Panc1 (cell line): ENCODE measurements at regions not wholly inside any gene's neighbourhood (a gene's known extent, or its start where the extent isn't known, plus 50 kb on each side); places are given as distances from the start of the nearest gene placed in this dataset.
A peak's percentile ranks its signal among the peaks of the same experiment; 100 is the strongest.

ENCODE experiments used
- ATAC-seq: fragments of 200-7000 bp; cut with Tn5 transposase; 2 replicates; pipeline ENCODE4 v1.9.1; 2020; ENCODE audit warnings: mild to moderate bottlenecking, moderate library complexity
- BruUV-seq: library from RNA; stranded (reverse); fragments of 400-500 nt; replicated peaks from 2 replicates; lab custom pipeline; 2021; lab: Mats Ljungman, UMichigan
- CTCF ChIA-PET: fragments of 300-600 bp; sonication (Branson Sonifier 250); formaldehyde crosslinking; loops from one replicate; lab custom pipeline; 2022; ENCODE audit warnings: antibody characterized with exemption; lab: Charles Lee
- POLR2A ChIA-PET: fragments of 300-600 bp; sonication (Branson Sonifier 250); formaldehyde crosslinking; loops from one replicate; lab custom pipeline; 2022; ENCODE audit warnings: antibody characterized with exemption; lab: Charles Lee
- DNase-seq: peaks from one replicate; pipeline ENCODE4 v3.0.0-alpha.2; 2010; ENCODE audit warnings: low read depth, low spot score
- H3K27ac ChIP-seq: 2 replicates; pipeline ENCODE4 v1.5.1; 2011; ENCODE audit warnings: mild to moderate bottlenecking, low read length, inconsistent platforms
- H3K27me3 ChIP-seq: fragments of 200-500 bp; sonication (Bioruptor generic); 2 replicates; pipeline ENCODE4 v1.6.0; 2014; ENCODE audit warnings: low read length, inconsistent platforms; ENCODE audit not compliant: control insufficient read depth, insufficient read depth
- H3K36me3 ChIP-seq: fragments of 200-500 bp; sonication (Bioruptor generic); 2 replicates; pipeline ENCODE4 v1.5.1; 2014; ENCODE audit warnings: inconsistent platforms, mild to moderate bottlenecking, low read length, moderate library complexity; ENCODE audit not compliant: control insufficient read depth, insufficient read depth
- H3K4me1 ChIP-seq: 2 replicates; pipeline ENCODE4 v1.5.1; 2011; ENCODE audit warnings: inconsistent platforms, mild to moderate bottlenecking, low read length, moderate library complexity; ENCODE audit not compliant: control insufficient read depth, insufficient read depth
- H3K4me3 ChIP-seq, 2 experiments: 2 replicates each; pipeline ENCODE4 v1.5.1; 2011 to 2012; ENCODE audit warnings: low read depth in 2 of 2, low read length in 2 of 2, mild to moderate bottlenecking in 2 of 2, inconsistent platforms in 1 of 2, moderate library complexity in 1 of 2
- H3K9me3 ChIP-seq: fragments of 200-500 bp; sonication (Bioruptor generic); 2 replicates; pipeline ENCODE4 v1.5.1; 2014; ENCODE audit warnings: low read depth, mild to moderate bottlenecking, inconsistent platforms, low read length, moderate library complexity; ENCODE audit not compliant: control insufficient read depth, insufficient read depth
- POLR2AphosphoS5 ChIP-seq: IDR thresholded peaks from 2 replicates; pipeline ENCODE4 v1.6.1; 2012; ENCODE audit warnings: mild to moderate bottlenecking, low read depth, low read length, moderate library complexity
- SIN3A ChIP-seq: IDR thresholded peaks from 2 replicates; pipeline ENCODE4 v1.6.1; 2012; ENCODE audit warnings: low read depth, mild to moderate bottlenecking, low read length, moderate library complexity, borderline replicate concordance; ENCODE audit not compliant: insufficient read depth
- TCF7L2 ChIP-seq: IDR thresholded peaks from 2 replicates; pipeline ENCODE4 v1.6.1; 2011; ENCODE audit warnings: mild to moderate bottlenecking, low read depth, low read length, inconsistent platforms
- in situ Hi-C: cut with HindIII; loops from 2 replicates; pipeline ENCODE4 v1.10.0; 2016; ENCODE audit warnings: low sequenced_read_pairs, low pct_unique_long_range_greater_than_20kb
- intact Hi-C: fragments of 100-400 bp; cut with micrococcal nuclease; formaldehyde crosslinking; loops from one replicate; pipeline ENCODE4 v1.10.0; 2022; ENCODE audit not compliant: unreplicated experiment
- TF ChIP-seq, protein P1 (sequence below): fragments of 450-650 bp; IDR thresholded peaks from 2 replicates; pipeline ENCODE4 v1.5.1; 2017; ENCODE audit warnings: mild to moderate bottlenecking
- TF ChIP-seq, protein P2 (sequence below), 2 experiments: IDR thresholded peaks; 2 replicates each; pipeline ENCODE4 v1.6.1; 2011 to 2012; ENCODE audit warnings: low read depth in 2 of 2, control low read depth in 1 of 2, low read length in 1 of 2, mild to moderate bottlenecking in 1 of 2, moderate library complexity in 1 of 2; ENCODE audit not compliant: insufficient read depth in 1 of 2

DNA sequence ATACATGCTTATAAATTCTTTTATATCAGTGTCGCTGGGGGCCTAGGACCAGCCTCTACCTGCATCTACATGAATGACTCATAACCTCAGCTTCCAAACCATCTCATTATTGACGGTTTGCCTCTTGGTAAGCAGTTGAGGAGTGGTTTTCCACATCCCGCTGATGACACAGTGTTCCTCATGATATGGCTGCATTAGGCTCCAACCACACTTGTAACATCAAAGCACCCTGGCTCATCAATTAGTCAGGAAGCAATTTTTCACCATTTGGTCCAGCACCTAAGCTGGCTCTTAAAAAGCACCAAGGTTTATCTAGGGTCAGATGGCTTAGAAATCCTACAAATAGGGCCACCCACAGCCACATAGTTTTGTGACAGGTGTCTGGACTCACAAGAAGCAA is 402.4 kb downstream of the ARHGEF28 start:
- ATAC-seq (no peak), DNase-seq (no peak)
- intact Hi-C loops (no loop called here), in situ Hi-C loops (no loop called here)
- Histone ChIP-seq H3K36me3 (no peaks in the 10 kb centered on the region), H3K9me3 (no peaks in the 10 kb centered on the region), H3K27me3 (peaks cover 3% of the 10 kb centered on the region; the same call in 1 of the 2 replicates), H3K27ac (no peak overlapping the region), H3K4me1 (no peaks in the 10 kb centered on the region), H3K4me3 (no peak overlapping the region)
- ChIA-PET CTCF (no interaction called here), POLR2A (no interaction called here)
- TF ChIP-seq POLR2AphosphoS5, result no peak
- TF ChIP-seq SIN3A, result no peak
- TF ChIP-seq, protein P1, sequence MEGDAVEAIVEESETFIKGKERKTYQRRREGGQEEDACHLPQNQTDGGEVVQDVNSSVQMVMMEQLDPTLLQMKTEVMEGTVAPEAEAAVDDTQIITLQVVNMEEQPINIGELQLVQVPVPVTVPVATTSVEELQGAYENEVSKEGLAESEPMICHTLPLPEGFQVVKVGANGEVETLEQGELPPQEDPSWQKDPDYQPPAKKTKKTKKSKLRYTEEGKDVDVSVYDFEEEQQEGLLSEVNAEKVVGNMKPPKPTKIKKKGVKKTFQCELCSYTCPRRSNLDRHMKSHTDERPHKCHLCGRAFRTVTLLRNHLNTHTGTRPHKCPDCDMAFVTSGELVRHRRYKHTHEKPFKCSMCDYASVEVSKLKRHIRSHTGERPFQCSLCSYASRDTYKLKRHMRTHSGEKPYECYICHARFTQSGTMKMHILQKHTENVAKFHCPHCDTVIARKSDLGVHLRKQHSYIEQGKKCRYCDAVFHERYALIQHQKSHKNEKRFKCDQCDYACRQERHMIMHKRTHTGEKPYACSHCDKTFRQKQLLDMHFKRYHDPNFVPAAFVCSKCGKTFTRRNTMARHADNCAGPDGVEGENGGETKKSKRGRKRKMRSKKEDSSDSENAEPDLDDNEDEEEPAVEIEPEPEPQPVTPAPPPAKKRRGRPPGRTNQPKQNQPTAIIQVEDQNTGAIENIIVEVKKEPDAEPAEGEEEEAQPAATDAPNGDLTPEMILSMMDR, result no peak
- no peak for TF ChIP-seq TCF7L2
- TF ChIP-seq, protein P2, sequence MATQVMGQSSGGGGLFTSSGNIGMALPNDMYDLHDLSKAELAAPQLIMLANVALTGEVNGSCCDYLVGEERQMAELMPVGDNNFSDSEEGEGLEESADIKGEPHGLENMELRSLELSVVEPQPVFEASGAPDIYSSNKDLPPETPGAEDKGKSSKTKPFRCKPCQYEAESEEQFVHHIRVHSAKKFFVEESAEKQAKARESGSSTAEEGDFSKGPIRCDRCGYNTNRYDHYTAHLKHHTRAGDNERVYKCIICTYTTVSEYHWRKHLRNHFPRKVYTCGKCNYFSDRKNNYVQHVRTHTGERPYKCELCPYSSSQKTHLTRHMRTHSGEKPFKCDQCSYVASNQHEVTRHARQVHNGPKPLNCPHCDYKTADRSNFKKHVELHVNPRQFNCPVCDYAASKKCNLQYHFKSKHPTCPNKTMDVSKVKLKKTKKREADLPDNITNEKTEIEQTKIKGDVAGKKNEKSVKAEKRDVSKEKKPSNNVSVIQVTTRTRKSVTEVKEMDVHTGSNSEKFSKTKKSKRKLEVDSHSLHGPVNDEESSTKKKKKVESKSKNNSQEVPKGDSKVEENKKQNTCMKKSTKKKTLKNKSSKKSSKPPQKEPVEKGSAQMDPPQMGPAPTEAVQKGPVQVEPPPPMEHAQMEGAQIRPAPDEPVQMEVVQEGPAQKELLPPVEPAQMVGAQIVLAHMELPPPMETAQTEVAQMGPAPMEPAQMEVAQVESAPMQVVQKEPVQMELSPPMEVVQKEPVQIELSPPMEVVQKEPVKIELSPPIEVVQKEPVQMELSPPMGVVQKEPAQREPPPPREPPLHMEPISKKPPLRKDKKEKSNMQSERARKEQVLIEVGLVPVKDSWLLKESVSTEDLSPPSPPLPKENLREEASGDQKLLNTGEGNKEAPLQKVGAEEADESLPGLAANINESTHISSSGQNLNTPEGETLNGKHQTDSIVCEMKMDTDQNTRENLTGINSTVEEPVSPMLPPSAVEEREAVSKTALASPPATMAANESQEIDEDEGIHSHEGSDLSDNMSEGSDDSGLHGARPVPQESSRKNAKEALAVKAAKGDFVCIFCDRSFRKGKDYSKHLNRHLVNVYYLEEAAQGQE (IDR thresholded peaks at IDR 0.05; ENCODE audit: insufficient read depth in 1 of 2, low read depth in 2 of 2, low read length in 1 of 2), result no peak
- BruUV-seq, result no TSS peak

DNA sequence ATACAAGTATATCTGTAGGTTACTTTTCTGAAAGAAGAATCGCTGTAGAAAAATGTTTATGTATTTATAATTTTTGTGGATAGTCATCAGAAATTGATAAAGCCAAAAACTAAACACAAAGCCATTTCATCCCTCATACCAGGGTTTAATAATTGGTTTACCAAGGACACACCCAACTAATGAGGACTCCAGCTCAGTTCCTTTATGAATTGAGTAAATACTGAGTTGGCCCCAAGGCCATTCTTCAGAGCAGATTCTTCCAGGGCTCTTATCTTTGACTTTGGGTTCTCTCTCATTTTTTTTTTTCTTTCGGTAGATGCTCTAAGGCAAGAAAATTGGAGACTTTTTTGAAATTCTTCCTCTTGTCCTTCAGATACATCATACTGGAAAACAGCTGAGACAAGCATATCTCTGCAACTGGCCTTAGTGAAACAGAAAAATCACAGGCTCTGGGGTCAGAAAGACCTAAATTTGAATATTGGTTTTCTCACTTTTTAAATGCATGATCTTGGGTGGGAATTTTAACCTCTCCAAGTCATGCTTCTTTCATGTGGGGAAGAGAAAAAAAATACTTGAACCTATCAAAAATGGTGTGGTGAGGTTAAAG is 401.8 kb downstream of the ARHGEF28 start:
- no peaks in the 10 kb centered on the region for H3K4me1 ChIP-seq
- intact Hi-C loops (no loop called here), in situ Hi-C loops (no loop called here)
- BruUV-seq, result no TSS peak
- ATAC-seq (no peak), DNase-seq (no peak)
- H3K4me3 ChIP-seq, result no peak overlapping the region
- no peaks in the 10 kb centered on the region for H3K9me3 ChIP-seq
- peaks cover 3% of the 10 kb centered on the region; the same call in 1 of the 2 replicates for H3K27me3 ChIP-seq
- ChIA-PET CTCF (no interaction called here), POLR2A (no interaction called here)
- no peaks in the 10 kb centered on the region for H3K36me3 ChIP-seq
- TF ChIP-seq TCF7L2 (no peak), SIN3A (no peak), POLR2AphosphoS5 (no peak)
- H3K27ac ChIP-seq, result no peak overlapping the region

DNA sequence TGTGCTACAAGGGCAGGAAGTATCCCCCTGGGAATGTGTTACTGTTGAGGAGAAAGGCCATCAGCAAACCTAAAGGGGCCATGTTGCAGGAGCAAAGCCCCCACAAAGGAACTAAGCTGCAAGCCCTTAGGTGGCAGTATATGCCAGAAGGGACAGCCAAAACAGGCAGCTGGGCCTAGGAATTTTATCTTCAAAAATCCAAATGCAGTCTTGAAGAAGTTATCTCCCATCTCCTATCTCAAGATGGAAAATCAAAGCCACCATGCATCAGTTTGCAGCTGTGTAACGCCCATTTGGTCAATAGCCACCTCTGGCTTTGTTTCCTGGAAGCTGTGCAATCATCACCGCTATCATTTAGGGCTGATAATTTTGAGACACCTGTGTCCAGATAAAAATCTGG is 400.3 kb downstream of the ARHGEF28 start:
- Histone ChIP-seq H3K4me1 (no peaks in the 10 kb centered on the region), H3K9me3 (no peaks in the 10 kb centered on the region), H3K27ac (no peak overlapping the region), H3K27me3 (peaks cover 3% of the 10 kb centered on the region; the same call in 1 of the 2 replicates), H3K36me3 (no peaks in the 10 kb centered on the region), H3K4me3 (no peak overlapping the region)
- ChIA-PET POLR2A (no interaction called here), CTCF (no interaction called here)
- no peak for TF ChIP-seq SIN3A
- TF ChIP-seq, protein P1, result peak; percentile 23
- no peak for TF ChIP-seq POLR2AphosphoS5
- no peak for TF ChIP-seq TCF7L2
- TF ChIP-seq, protein P2 (IDR thresholded peaks at IDR 0.05; ENCODE audit: insufficient read depth in 1 of 2, low read depth in 2 of 2, low read length in 1 of 2), result no peak
- ATAC-seq (no peak), DNase-seq (no peak)
- BruUV-seq, result no TSS peak
- in situ Hi-C loops, result no loop called here
- intact Hi-C loops, result no loop called here
